MM.1S (cell line): ENCODE measurements at regions not wholly inside any gene's neighbourhood (a gene's known extent, or its start where the extent isn't known, plus 50 kb on each side); places are given as distances from the start of the nearest gene placed in this dataset.

ENCODE experiments used
- DNase-seq: peaks from one replicate; pipeline ENCODE4 v3.0.0-alpha.2; 2015
- H2AFZ ChIP-seq: fragments of 300-600 bp; sonication (generic); 2 replicates; pipeline ENCODE4 v1.6.0; 2016; ENCODE audit warnings: antibody characterized with exemption, low read length
- H3F3A ChIP-seq: fragments of 300-600 bp; sonication (generic); 2 replicates; pipeline ENCODE4 v1.6.1; 2016; ENCODE audit warnings: mild to moderate bottlenecking, antibody characterized with exemption, low read length, moderate library complexity, mixed read lengths; ENCODE audit not compliant: insufficient read depth
- H3K27ac ChIP-seq: fragments of 300-600 bp; sonication (generic); 2 replicates; pipeline ENCODE4 v1.5.1; 2016; ENCODE audit warnings: mild to moderate bottlenecking, low read length
- H3K27me3 ChIP-seq: fragments of 300-600 bp; sonication (generic); replicated peaks from 2 replicates; pipeline ENCODE4 v1.6.0; 2016; ENCODE audit warnings: low read length; ENCODE audit not compliant: insufficient read depth
- H3K36me3 ChIP-seq: fragments of 300-600 bp; sonication (generic); replicated peaks from 2 replicates; pipeline ENCODE4 v1.6.1; 2016; ENCODE audit warnings: mild to moderate bottlenecking, low read length, mixed read lengths; ENCODE audit not compliant: insufficient read depth
- H3K4me1 ChIP-seq: fragments of 300-600 bp; sonication (generic); 2 replicates; pipeline ENCODE4 v1.6.1; 2016; ENCODE audit warnings: low read length, mixed read lengths
- H3K4me2 ChIP-seq: fragments of 300-600 bp; sonication (generic); 2 replicates; pipeline ENCODE4 v1.6.0; 2016; ENCODE audit warnings: low read depth, low read length
- H3K4me3 ChIP-seq: fragments of 300-600 bp; sonication (generic); 2 replicates; pipeline ENCODE4 v1.5.1; 2016; ENCODE audit warnings: low read length, mixed read lengths
- H3K79me2 ChIP-seq: fragments of 300-600 bp; sonication (generic); 2 replicates; pipeline ENCODE4 v1.6.1; 2016; ENCODE audit warnings: mixed run types, low read length, mixed read lengths
- H3K9ac ChIP-seq: fragments of 300-600 bp; sonication (generic); 2 replicates; pipeline ENCODE4 v1.6.1; 2016; ENCODE audit warnings: low read length, mixed read lengths
- H3K9me2 ChIP-seq: fragments of 300-600 bp; sonication (generic); replicated peaks from 2 replicates; pipeline ENCODE4 v1.6.1; 2016; ENCODE audit warnings: mild to moderate bottlenecking, low read length, mixed read lengths; ENCODE audit not compliant: insufficient read depth
- H3K9me3 ChIP-seq: fragments of 300-600 bp; sonication (generic); replicated peaks from 2 replicates; pipeline ENCODE4 v1.6.1; 2016; ENCODE audit warnings: mild to moderate bottlenecking, low read length, mixed read lengths; ENCODE audit not compliant: insufficient read depth
- H4K20me1 ChIP-seq: fragments of 300-600 bp; sonication (generic); 2 replicates; pipeline ENCODE4 v1.6.1; 2016; ENCODE audit warnings: mild to moderate bottlenecking, low read length, moderate library complexity, mixed read lengths; ENCODE audit not compliant: insufficient read depth
- CTCF ChIP-seq: fragments of 300-600 bp; sonication (generic); IDR thresholded peaks from 2 replicates; pipeline ENCODE4 v1.5.1; 2016; ENCODE audit warnings: antibody characterized with exemption, low read length, mixed read lengths
- EZH2 ChIP-seq: fragments of 300-600 bp; sonication (generic); optimal IDR thresholded peaks from 2 replicates; pipeline ENCODE3; 2017; ENCODE audit warnings: low read depth, mild to moderate bottlenecking, antibody characterized with exemption, low read length, mixed read lengths
- EZH2phosphoT487 ChIP-seq: fragments of 300-600 bp; sonication (generic); IDR thresholded peaks from 2 replicates; pipeline ENCODE4 v1.6.1; 2018; ENCODE audit warnings: antibody characterized with exemption, low read length

DNA sequence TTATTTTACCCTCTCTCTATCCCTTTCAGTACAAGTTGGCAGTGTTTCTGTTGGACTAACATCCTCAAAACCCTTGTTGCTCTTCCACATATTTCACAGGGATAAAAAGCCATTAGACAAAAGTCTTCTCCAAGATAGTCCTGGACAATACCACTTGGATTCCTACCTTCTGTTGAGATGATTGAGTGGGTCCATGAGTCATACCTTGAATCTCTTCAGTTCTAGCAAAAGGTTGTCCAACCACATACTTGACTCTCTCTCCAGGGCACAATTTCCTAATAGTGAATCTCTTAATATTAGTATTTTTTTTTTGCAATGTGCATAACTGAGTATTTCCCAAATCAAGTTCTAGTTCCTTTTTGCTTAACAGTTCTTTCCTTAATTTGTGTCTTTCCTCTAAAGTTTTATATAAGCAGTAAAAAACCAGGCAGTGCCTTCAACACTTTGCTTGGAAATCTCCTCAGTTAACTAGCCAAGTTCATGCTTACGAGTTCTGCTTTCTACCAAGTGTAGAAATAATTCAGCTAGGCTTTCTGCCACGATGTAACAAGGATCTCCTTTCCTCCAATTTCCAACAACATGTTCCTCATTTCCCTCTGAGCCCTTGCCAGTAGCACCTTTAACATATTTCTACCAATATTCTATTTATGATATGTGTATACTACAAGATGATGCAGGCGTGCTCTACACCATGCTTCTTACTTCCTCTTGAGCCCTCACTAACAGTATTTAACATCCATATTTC lies 68.3 kb upstream of the NEO1 start:
- Histone ChIP-seq H4K20me1 (no peaks in the 10 kb centered on the region), H3K4me3 (no peak overlapping the region), H3K4me2 (no peak overlapping the region), H2AFZ (no peak overlapping the region), H3K27me3 (no peaks in the 10 kb centered on the region), H3K4me1 (no peaks in the 10 kb centered on the region), H3K9me2 (no peaks in the 10 kb centered on the region), H3F3A (no peaks in the 10 kb centered on the region), H3K9ac (no peak overlapping the region), H3K79me2 (no peaks in the 10 kb centered on the region), H3K9me3 (no peaks in the 10 kb centered on the region), H3K36me3 (no peaks in the 10 kb centered on the region), H3K27ac (no peak overlapping the region)
- no peak for DNase-seq
- no peak for TF ChIP-seq EZH2phosphoT487
- TF ChIP-seq CTCF = no peak
- TF ChIP-seq EZH2 = no peak

GRCh38 chr15:72982714-72983113 lies 69.5 kb upstream of the NEO1 start:
- Histone ChIP-seq H2AFZ (no peak overlapping the region), H3F3A (no peaks in the 10 kb centered on the region), H3K9me3 (no peaks in the 10 kb centered on the region; the same call in 1 of the 2 replicates), H3K4me3 (no peak overlapping the region), H3K9me2 (no peaks in the 10 kb centered on the region), H4K20me1 (no peaks in the 10 kb centered on the region), H3K79me2 (no peaks in the 10 kb centered on the region), H3K9ac (no peak overlapping the region), H3K27me3 (no peaks in the 10 kb centered on the region), H3K4me2 (no peak overlapping the region), H3K27ac (no peak overlapping the region), H3K4me1 (no peaks in the 10 kb centered on the region), H3K36me3 (no peaks in the 10 kb centered on the region)
- no peak for DNase-seq
- TF ChIP-seq EZH2phosphoT487 (no peak), CTCF (no peak), EZH2 (no peak)

- H3K9ac ChIP-seq = no peak overlapping the region
- no peak overlapping the region for H3K4me2 ChIP-seq
- H3F3A ChIP-seq = no peaks in the 10 kb centered on the region
- no peak overlapping the region for H3K27ac ChIP-seq
- no peak overlapping the region for H2AFZ ChIP-seq
- H3K36me3 ChIP-seq = no peaks in the 10 kb centered on the region
- no peaks in the 10 kb centered on the region for H4K20me1 ChIP-seq
- H3K9me2 ChIP-seq = no peaks in the 10 kb centered on the region
- H3K4me3 ChIP-seq = no peak overlapping the region
- TF ChIP-seq CTCF = no peak
- TF ChIP-seq EZH2 = no peak
- TF ChIP-seq EZH2phosphoT487 = no peak
- no peaks in the 10 kb centered on the region for H3K4me1 ChIP-seq
- H3K27me3 ChIP-seq = no peaks in the 10 kb centered on the region
- H3K9me3 ChIP-seq = no peaks in the 10 kb centered on the region; the same call in 1 of the 2 replicates
- DNase-seq = no peak
- H3K79me2 ChIP-seq = no peaks in the 10 kb centered on the region
Measured at GRCh38 chr15:72980661-72981060, 71.6 kb upstream of the NEO1 start.
